Activated T-cell treated with anti-CD3 and anti-CD28 coated beads for 48 hours (primary cell): ENCODE measurements at regions not wholly inside any gene's neighbourhood (a gene's known extent, or its start where the extent isn't known, plus 50 kb on each side); places are given as distances from the start of the nearest gene placed in this dataset.
"Not testable (repeated sequence)": the region's sequence is repeated elsewhere in the genome, so short reads cannot be mapped to it uniquely, and the experiment has no call there.

ENCODE experiments used
- DNase-seq: peaks from one replicate; pipeline ENCODE4 v3.0.0-alpha.2; 2020; ENCODE audit warnings: low read depth

DNA sequence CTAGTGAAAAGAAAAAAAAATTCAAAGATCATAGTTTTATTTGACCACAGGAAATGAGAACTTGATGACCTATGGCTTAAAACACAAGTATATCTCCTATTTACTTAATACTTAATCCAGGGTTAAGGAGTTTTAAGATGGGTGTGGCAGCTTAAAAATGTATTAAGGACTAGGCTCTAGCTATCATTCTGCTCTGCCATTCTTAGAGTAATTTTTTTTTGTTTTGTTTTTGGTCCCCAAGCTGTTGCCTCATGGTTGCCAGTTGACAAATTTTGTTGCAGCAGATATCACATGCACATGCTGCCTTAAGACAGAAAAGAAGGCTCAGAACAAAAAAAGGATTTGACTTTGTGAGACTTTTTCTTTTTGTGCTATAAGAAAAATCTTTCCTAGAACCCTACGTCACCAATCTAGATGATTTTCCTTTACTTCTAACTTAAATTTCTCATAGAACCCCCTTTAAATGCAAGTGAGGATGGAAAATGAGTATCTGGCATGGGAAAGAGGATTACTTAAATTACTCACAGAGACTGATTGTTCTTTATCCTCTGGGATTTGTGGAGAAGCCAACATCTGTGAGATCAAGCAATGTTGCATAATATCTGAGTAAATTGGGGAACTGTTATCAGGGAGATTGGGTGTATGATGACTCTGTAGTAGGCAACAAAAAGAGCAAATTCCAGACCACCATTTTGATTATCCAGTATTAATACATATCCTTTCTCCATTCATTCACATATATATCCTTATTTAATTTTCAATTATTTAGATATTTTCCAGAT, 364.7 kb upstream of the CD180 start:
- DNase-seq: no peak

DNA sequence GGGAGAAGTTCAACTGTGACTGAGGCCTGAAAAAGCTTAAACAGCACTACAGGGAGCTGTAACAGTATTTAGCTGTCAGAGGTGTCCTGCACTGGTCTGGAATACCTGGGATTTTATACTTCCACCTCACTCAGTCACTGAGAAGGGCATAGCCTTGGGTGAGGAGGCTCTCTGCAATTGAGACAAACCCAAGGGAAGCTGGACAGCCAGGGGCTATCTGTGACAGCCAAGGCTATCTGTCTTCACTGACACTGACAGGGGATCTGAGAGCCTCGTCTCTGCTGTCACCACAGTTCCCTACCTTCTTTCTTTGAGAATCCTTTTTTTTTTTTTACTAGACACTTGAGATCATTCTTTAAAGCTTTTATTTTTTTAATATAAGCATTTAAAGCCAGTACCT, 356.2 kb upstream of the CD180 start:
- DNase-seq: no peak

DNA sequence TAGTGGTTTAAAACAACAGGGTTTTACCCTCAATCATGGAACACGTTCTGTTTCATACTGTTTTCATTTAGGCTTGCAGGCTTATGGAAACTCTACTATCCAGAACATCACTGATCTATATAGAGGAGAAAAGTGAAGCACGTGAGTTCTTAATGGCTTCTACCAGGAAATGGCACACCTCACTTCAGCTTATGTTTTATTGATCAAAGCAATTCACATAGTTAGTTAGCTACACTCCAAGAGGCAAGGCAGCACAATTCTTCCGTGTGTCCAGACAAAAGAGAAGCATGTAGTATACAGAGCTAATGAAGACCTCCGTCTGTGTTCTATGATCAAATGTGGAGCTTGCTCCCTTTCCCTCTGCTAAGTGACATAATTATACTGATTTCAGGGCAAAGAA, 353.3 kb upstream of the CD180 start:
- DNase-seq: no peak

DNA sequence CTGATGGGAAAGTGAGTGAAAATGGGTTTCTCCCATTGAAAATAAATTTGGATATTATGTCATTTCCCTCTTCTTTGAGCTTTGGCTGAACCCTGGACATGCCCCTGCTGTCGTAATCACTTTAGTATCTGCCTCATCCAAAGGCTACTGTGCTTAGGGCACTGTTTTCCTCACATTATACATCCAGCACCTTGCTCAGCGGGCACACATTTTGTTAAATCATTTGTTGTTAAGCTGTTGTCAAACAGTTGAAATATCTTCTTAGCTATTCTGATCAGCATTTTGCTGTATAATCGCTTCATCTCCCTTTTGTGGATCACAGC, 352.7 kb upstream of the CD180 start:
- no peak for DNase-seq

DNA sequence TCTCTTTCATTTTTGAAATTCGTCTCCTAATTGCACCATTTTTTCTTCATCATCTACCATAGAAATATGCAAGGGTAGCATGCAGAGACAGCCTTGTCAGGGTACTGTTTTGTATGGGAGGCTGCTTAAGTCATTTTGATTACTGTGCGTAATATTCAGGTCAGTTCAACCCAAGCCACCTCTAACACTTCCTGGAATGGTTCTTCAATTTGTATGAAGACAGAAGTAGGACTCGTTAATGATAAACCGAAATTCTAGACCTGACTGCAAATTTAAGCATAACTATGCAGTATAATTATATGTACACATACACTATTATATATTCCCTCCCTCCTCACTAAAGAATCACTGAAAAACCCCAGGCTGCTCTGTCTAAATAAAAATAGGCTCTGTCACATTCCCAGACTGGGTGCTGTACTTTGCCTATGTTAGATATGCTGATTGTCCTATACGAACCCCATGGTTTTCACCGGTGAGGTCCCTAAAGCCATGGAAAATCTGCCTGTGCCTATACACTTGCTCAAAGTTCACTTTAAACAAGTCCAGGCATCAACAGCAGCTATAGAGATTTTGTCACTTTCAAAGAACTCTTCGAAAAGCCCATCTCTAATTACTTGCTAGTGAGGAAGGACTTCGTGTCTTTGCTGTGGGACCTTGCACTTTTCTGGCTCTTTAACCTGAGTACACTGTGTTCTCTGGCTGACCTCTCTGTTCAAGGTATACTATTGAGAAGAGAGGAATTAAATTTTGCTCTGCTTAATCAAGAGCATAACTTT, 352.1 kb upstream of the CD180 start:
- DNase-seq: no peak

DNA sequence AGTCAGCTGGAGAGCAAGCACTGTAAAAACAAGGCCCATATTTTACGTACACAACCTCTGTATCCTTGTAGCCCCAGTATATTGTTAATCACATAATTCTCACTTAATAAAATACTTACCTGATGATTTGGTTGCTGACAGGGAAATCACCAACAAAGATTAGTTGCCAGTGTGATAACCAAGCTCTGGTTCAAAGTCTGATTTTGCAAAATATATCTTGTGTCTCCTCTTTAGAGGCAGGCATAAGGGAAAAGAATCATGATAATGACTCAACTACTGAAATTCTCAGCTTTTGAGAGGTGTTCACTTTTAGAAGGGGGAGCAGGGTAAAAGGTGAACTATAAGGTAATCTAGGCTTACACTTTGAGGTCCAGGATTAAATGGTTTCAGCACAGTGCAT, 351.1 kb upstream of the CD180 start:
- DNase-seq: no peak

DNA sequence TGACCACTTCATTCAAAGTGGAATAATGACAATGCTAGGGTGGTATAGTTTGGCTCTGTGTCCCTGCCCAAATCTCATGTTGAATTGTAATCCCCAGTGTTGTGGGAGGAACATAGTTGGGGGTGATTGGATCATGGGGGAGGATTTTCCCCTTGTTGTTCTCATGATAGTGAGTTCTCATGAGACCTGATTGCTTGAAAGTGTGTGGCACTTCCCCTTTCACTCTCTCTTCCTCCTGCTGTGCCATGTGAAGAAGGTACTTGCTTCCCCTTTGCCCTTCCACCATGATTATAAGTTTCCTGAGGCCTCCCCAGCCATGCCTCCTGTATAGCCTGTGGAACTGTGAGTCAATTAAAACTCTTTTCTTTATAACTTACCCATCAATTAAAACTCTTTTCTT, 348.3 kb upstream of the CD180 start:
- DNase-seq: not testable (repeated sequence)

DNA sequence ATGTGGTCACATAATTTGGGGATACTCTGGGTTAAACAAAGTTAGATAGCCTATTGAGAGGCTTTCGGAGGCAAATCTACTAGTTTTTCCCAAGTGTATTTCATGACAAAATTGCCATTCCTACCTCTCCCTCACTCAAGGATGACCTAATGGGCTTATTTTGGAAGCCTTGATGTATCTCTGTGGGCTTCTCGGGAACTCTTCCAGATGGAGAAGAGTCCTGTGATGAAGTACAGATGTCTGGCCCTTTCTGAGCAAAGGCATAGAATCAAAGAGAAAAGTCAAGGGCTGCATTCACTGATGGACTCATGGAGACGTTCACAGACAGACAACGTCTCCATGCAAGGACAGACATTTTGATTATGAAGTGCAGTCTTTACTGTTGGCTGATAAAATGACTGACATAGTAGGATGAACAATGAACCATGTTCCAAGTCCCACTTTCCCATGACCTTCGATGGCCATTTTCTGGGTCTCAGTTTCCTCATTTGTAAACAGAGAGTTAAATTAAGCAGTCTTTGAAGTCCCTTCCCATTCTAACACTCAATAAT, 347.2 kb upstream of the CD180 start:
- no peak for DNase-seq

DNA sequence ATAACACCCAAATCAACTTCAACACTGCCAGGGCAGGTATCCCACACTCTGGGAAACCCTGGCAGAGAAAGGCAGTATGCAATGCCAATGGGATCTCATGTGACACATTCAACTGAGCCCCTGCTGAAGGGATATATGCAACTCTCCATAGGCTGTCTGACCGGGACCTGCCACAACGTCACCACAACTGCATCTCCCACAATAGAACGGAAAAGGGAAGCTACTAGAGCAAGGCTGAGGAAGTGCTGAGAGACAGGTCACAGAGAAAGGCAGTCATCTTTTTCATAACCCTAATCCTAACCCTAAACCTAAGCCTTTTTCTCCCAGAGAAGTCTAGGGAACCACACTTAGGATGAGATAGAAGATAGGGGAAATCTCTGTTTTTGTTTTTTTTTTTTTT, 345.9 kb upstream of the CD180 start:
- no peak for DNase-seq

DNA sequence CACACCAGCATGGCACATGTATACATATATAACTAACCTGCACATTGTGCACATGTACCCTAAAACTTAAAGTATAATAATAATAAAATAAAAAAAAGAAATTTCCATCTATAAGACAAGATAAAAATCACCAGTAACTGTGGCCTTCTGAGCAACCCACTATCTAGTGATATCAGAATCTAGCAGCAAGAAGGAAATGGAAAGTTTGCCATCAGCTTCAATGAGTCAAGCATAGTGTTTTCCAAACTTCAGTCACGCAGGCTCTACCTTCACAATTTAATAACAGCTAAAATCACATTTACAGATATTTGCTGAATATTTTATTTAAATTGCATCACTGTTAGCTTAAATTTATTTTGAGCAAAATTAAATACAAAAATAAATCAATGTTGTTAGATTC, 345.3 kb upstream of the CD180 start:
- DNase-seq: no peak

DNA sequence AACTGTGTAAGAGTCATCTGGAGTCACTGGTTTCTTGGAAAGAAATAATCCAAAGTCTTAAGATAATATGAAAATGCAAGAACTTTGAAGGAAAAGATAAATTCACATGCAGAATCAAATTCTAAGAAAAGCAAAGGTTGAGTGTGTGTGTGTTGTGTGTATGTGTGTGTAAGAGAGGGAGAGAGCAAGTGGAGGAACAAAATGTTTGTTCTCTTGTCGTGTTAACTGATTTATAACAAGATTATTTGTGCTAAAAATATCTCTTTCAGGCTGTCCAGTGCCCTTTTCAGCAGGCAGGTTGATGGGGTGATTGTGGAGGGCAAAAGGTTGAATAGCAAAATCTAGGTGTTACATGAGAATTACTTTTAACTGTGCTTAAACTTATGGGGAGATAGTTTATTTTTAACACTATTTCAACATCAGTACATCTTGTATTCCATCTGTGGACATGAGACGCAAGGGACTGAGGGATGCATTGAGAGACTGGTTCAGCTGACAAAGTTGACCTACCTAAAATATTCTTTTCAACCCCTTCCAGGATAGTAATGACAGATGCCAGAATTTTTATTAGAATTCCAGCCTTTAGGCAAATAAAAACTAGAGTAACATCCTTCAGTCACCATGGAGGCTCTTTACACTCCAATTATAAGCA, 342.4 kb upstream of the CD180 start:
- DNase-seq: no peak

DNA sequence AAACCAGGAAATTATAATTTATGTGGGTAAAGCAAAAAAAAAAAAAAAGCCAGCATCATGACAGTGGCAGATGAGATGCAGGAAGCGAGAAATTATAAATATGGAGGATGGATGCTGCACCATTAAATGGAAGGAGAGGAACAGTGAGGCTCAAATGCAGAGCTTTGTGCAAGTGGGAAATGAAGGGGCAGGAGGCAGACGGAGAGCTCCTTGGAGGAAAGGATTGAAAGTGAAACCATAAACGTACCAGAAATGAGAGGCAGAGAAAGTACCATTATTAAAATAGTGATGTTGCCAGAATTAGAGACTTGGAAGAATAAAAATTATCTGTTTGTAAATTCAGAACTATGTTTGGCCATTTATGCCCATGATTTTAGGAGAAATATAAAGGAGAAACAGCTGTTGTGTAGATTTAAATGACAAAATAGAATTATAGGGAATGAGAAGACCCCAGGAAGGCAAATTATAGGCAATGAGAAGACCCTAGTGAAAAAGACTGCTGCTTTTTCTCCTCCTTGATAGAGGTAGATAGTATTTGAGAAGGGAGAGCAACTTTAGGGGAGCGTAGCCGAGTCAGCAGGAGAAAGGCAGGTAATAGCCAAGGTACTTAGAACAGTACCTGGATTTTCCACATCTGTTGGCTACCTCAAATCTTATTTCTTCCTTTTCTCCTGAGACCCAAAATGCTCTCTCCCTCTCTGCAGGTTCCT, 341.0 kb upstream of the CD180 start:
- no peak for DNase-seq

DNA sequence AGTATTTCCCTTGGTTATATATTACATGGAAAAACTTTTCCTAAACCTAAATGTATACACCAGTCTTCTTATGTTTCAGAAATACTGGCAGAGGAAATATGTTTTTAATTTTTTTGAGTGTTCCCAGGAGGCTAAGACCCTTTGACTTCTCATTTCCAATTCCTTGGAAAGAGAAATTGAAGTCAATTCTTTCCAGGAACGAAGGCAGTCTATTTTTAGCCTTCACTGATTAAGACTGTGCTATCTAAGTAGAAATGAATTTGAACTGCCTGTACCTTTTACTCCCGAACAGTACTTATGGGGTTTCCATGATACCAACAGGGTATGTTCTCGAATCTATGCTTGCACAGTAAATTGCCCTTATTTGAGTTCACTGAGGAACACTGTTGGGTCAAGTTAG, 340.3 kb upstream of the CD180 start:
- no peak for DNase-seq

DNA sequence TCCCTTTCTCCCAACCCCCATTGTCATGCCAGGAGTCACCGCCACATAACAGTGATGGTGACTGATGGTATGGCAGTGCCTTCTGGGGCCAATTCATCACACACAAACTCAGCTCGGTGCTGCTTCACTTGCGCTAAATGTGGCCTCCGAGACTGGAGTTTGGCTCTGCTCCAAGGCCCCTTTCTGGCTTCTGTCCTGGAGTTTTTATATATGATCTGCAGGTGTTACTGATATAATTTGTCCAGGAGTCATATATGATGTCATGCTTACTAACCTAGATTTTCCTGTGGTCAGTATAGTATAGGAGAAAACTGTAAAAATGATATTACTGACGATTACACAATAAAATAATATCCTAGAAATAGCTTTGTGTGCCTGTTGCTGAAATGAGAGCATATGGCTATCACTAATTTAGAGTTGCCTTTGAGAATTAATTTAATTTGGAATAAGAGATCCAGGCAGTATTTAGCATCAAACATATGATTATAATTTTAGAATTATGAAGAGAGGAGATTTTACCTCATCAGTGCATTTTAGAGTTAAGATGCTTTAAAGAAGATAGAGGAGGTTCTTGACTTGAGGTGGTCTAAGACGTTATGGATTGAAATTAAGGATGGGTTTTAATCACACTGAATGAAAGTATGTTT, 334.1 kb upstream of the CD180 start:
- DNase-seq: no peak

DNA sequence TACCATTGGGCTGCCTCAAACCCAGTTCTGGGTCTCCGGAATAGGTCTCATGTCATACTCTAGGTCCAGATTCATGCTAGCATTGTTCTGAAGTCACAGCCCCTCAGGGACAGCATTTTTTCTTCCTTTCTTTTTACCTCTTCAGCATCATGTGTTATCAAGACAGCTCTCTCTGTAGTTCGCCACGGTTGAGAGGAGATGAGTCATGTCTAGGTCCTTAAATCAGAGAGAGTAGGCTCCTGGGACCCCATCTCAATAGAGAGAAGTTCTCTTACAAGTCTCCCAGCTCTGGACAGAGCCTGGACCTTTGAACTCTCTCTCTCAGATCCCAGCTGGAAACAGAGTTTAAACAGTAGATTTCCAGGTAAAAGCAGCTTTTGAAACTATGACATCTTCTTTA, 332.4 kb upstream of the CD180 start:
- no peak for DNase-seq

DNA sequence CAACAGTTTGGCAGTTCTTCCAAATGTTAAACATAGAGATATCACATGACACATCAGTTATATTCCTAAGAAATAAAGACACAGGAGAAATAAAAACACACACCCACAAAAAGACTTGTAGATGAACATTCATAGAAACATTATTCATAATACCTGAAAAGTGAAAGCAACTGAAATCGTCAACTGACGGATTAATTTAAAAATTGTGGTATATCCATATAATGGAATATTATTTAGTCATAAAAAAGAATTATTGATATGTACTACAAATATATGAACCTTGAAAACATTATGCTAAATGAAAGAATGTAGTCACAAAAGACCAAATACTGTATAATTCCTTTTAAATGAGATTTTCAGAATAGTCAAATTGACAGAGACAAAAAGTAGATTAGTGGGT, 330.2 kb upstream of the CD180 start:
- DNase-seq: no peak

DNA sequence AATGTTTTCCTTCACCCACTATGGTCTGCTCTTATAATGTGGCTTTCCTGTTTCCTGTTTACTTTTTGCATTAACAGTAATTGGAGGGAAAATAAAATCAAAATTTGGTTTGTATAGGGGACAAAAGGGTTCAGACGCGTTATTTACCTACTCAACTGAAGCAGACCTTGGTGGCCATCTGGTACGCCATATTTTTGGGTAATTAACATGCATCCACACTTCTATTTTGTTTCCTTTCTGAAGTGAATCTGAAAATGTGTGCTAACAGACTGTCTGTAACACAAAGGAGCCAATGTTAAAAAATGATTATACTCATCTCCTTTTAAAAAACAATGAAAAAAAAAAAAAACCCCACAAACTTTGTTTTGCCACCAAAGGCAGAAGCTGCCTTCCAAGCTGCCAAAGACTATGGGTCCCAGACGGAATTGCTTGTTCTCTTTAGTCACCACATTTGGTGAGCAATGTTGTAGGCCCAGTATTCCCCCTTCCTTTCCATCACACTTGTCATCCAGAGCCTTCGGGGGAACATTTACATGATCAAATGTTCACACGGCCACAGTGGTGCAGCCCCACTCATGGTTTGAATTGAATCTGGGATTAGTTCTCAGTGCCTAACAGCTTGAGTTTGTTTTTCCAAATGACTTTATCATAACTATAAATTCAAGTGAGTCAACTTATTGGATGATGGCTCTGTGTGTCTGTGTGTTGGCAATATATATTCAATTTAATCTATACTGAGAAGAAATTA, 323.7 kb upstream of the CD180 start:
- DNase-seq: no peak

DNA sequence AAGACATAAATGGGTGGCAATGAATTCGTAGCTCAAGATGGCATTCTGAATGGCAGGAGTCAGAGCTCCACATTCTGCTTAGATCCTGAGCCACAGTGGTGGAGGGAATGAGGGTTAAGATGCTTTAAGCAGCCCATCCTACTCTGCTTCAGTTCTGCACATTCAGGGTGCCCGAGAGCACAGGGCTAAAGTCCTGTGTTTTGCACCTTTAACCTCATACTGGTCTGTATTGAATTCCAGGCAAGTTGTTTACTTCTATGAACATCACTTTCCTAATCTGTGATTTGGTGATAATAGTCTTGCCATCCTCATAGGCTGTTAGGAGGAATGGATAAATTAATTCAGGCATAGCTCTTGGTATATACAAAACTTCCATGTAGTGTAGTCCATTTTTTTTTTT, 321.6 kb upstream of the CD180 start:
- DNase-seq: no peak

DNA sequence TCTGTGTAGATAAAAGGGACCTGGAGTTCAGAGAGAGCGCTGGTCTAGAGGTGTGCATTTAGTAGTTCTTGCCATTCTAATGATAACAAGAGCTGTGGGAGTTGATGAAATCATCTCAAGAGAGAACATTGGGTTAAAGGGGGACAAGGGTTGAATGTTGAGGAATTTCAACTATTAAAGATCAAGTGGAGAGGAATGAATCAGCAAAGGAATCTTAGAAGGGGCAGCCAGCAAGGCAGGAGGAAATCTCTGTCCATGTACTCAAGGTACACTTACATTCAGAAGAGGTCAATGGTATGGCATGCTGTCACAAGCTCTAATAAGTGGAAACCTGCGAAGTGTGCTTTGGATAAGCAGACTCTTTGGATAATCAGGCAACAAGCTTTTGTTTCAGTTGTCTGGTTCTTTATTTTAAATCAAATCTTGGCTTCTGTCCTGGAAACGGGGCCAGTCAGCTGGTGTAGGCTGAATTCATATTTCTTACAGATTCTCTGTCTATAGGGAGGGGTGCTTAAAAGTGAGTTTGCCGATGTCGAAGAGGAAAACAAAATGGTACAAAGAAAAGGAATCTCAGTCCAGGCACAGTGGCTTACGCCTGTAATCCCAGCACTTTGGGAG, 320.5 kb upstream of the CD180 start:
- DNase-seq: no peak

DNA sequence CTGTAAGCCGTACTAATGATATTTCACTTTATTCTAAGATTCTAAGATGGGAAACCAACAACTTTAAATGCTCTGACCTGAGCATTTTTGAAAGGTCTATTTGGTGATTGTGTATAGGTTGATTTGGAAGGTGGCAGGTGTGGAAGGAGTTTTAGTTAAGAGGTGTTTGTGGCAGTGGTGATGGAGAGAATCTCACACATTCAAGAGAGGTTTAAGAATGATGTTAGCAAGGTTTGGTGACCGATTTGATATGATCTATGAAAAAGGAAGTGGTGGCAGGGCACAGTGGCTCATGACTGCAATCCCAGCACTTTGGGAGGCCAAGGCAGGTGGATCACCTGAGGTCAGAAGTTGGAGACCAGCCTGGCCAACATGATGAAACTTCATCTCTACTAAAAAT, 319.2 kb upstream of the CD180 start:
- no peak for DNase-seq
